NCI-H2029 treated with DMSO at 0.1 percent for 48 hours (cell line): ENCODE measurements at regions not wholly inside any gene's neighbourhood (a gene's known extent, or its start where the extent isn't known, plus 50 kb on each side); places are given as distances from the start of the nearest gene placed in this dataset.

Source experiments
- DNase-seq: peaks from one replicate; lab custom pipeline; 2025; lab: John Stamatoyannopoulos, UW

DNA sequence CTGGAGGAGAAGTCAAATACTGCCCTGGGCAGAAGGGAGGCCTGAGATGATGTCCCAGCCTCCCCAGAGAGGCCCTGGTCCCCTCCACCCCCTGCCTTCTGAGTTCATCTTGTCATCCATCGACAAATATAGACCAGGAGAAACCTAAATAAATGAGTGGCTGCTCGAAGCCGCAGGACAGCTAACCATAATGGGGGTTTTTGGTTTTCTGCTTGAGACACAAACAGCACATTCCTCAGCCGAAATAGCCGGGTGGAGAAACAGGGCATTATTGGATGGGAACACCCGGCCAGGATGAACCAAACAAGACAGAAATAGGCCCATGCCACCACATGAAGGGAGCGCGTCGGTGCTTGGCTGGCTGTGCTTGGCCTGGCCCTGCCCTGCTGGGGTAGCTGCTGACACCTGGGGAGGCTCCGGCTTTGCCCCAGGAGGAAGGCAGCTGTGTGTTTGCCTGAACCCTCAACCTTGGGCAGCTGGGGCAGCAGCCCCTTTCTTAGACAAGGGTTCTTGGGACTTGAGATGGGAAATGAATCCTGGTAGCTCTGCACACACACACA lies 188.1 kb downstream of the IRX5 start:
- DNase-seq, result no peak

DNA sequence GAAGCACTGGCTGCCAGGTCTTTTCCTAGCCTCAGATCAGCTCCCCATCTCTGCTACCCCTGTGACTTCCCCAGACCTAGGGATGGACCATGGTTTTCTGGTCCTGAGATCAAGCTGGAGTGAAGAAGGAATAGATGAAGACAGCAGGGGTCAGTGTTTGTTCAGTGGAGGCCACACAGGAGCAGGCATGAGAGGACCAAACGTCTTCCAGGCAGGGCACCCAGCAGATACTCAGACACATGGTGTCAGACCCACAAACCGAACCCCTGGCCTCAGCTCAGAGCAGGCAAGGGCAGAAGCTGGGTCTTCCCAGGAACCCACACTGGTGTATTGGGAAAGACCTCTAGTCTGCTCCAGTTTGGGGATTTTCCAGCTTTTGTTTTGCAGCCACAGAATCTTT lies 189.7 kb downstream of the IRX5 start:
- no peak for DNase-seq

DNA sequence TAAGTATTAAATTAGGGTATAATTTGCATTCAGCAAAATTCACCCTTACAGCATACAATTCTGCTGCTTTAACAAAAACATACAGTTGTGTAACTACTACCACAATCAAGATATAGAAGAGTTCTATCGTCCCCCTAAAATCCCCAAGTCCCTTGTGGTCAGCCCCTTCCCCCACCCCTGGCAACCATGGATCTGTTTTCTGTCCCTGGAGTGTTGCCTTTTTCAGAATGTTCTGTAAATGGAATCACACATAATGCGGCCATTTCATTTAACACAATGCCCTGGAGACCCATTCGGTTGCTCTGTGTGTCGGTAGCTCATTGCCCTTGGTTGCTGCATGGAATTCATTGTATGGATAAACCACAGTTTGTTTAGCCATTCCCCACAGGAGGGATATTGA lies 190.2 kb downstream of the IRX5 start:
- DNase-seq, result no peak

DNA sequence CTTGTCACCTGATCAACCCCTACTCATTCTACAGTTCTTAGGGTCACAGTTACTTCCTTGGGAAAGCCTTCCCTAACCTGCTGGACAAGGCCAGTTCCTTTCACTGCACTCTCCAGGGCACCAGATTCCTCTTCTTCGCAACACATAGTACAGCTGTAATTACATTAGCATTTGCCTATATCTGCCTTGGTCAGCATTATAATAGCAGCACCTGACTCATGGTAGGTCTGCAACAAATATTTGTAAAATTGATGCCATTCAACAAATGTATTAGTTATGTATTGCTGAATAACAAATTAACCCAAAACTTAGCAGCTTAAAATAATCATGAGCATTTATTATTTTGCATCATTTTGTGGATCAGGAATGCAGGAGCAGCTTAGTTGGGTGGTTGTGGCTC lies 193.0 kb downstream of the IRX5 start:
- no peak for DNase-seq

DNA sequence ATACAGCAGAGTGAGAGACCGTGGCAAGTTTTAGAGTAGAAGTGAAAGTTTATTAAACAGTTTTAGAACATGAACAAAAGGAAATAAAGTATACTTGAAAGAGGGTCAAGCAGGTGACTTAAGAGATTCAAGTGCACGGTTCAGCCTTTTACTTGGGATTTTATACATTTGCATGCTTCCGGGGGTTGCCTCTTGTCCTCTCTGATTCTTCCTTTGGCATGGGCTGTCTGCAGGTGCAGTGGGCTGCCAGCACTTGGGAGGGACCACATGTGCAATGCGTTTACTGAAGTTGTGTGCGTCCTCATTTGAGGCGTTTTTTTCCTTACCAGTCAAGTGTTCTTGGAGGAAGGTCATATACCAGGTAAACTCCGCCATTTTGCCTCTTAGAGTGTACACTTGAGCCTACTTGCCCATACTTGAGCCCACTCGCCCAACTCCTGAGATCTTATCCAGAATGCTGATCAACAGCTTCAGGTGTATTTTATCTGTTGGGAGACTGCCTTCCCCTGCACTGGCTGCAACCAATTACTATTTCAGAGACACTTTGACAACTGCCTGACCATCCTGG lies 195.2 kb downstream of the IRX5 start:
- DNase-seq, result no peak

DNA sequence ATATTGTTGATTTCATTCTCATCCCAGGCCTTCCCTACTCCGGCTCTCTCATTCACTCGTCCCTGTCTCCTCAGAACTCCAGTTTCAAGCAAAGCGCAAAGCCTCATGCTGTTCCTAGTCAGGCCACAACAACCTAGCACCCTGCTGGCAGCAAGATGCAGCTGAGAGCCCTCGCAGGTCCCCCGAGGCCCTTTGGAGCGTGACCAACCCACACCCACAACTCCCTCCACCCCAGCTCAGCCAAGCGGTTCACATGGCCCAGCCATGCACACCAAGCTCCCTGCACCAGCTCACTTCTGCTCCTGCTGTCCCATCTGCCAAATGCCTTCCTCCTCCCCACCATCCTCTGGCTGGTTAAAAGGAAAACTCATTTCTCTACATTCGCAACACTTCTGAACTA lies 195.8 kb downstream of the IRX5 start:
- no peak for DNase-seq

DNA sequence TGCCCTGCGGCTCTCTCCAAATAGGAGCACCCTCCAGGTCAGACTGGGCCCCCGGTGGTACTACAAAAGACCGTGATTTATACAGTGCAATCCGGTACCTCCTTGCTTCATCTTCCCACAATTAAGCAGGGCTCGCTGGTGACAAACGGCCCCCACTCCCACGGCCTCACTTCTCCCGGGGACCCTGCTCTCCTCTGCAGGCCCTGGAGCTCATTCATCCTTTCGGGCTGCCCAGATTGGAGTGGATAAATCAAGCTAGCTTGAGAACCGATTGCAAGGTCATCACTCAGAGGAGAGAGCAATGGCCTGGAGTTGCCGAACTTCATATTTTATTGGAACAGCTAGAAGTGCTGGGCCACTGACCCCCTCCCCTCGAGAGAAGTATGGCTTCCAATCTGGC lies 193.5 kb upstream of the IRX6 start:
- no peak for DNase-seq

DNA sequence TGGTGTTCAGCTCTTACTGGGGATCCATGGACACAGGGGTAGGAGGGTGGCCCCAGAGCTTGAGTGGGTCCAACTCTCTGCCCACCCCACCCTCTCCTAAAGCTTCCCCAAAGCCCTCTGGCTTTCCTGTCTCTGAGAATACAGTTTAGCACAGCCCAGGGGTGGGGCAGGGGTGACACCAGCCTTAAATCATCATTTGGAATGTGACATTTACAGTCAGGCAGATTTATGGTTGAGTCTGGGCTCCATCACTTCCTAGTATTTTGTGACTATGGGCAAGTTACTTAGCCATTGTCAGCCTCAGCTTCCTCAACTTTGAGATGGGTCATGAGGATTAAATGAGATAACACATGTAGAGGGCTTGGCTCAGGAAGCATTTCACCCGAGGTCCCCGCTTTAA lies 193.1 kb upstream of the IRX6 start:
- no peak for DNase-seq

DNA sequence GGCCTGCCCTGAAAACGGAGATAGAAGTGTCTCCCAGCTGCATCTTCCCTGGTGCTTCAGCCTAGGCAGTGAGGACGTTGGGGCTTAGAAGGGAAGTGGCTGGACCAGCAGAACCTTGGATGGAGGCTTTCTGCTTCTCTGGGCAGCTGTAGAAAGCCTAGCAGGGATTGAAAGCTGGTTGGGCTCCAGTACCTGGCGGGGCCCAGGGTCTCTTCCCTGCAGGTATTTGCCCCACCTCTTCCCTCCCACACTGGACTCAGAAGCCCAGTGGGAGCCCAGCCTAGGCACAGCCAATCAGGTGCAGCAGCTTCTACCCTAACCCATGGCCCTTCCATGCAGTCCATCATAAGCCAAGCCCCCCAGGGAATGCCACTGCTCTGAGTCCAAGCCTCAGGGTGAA lies 190.3 kb upstream of the IRX6 start:
- DNase-seq, result no peak

DNA sequence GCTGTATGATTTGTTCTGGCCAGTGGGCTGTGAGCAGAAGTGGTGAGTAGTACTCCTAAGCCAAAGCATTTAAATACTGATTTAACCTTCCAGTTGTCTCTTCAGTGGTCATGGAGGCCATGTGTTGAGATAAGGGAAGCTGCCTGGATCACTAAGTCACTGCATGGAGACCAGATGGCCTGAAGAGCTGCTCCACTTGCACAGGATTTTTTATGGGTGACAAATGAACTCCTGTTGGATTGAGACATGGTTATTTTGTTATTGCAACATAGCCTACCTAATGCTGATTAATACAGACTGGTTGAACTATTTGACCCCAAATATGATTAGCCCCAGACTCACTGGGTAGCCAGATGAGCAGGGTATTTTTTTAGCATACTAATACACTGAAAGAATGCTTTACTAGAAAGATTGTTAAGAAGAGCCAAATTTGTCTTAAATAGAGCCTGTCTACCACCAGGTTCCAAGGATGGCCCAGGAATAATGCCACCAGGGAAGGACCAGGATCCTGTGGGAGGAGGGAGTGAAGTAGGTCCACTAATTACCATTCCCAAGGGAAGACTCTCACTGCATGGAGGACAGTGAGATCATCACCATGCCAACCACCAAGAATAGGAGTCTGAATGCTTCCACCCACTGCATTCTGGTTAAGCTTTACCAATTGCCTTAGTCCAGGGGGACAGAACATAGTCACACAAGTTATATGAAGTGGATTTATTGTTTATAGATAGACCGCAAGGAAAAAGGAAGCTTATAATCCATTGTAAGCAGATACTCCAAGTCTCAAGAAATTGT lies 187.4 kb upstream of the IRX6 start:
- DNase-seq, result no peak

DNA sequence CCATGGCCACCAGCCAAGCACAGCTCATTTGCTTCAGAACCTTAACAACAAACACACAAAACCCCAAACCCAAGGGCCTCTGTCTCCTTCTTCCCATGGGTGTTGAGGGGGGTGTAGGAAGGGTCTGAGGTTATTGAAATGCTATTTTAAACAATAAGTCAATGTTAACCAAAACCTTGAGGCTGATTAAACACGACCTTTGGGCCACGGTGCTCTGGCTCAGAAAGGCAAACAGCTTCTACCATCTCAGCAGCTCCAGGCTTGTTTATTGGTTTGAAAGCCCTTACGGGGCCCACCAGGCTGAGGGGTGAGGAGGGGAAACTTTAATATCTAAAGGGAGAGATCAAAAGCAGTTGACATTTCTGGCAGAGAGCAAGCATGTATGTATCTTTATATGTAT lies 185.7 kb upstream of the IRX6 start:
- DNase-seq, result no peak

DNA sequence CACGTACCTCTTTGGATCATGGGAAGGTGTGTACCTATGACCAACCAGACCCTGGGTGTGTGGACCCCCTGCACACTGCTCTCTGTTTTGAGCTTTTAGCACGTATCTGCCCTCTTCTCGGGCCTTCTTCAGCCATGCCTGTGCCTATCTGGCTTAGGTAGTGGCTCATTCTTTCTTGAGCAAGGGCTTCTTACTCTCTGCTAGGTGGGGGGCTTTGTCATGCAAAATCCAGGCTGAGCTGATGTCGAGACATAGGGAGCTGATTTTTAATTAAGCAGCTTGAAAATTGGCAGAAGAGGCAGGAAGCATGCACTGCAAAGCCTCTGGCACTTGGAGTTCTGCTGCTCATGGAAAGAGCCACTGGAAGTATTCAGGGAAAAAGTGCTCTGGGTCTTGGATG lies 181.6 kb upstream of the IRX6 start:
- no peak for DNase-seq

DNA sequence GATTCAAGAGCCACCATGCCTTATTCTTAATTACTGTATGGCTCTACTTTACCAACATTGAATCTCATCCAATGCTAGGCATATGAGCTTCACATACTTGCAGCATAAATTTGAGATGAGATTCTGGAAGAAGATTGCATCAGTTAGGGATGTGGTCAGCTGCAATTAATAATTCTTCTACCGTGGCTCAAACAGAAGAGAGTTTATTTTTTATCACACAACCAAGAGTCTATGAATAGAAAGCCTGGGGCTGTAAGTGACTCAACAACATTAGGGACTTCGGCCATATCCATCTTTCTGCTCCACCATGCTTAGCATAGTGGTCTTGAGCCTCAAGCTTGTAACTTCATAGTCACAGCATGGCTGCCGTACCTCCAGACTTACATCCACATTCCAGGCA lies 179.4 kb upstream of the IRX6 start:
- DNase-seq, result no peak

DNA sequence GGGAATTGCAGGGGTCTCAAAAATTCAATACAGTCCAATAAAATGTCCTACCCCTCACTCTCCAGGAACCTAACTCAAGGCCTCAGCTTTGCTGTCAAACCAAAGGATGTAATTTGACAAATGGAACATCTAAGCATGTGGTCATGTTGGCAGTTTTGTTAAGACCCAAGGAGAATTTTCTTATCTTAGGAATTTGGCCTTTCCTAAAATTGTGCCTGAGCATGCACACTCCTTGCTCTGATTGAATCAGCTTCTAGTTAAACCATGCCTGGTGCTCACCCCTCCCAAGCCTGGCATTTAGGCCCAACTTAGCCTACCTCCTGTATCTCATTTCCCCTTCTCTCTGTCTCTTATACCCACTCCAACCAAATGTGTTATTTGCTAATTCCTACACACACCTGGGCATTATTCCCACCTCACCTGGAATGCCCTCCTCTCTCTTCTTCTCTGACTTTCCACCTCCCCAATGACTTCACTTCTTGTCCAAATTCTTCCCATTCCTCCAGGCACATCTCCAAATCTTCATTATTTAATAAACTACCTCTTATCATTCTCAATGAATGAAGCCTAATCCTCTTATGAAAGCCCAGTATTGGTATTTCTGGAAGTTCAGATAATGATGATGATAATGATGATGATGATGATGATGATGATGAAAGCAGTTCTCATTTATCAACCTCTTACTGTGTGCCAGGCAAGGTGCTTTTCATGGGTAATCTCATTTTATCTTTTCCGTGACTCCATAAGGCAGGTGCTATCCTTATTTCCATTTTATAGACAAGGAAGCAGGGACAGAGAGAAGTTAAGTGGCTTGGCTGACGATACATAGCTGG lies 178.0 kb upstream of the IRX6 start:
- DNase-seq, result no peak

DNA sequence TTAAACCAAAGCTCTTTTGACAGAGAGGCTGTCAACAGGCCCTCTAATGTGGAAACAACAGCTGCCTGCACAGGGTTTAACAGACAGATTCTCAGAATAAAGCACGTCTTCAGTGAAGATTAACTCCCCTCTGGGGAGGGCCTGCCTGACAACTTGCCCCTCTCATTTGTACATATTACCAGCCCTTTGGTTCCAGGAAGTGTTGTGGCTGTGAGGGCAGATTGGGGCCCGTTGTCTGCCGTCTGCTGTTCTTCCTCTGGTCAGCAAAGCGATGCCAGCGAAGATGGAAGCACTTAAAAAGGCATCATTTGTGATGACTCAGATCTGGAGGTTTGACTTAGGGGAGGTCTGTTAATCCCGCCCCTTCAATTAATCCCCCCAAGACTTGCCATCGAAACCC lies 177.0 kb upstream of the IRX6 start:
- no peak for DNase-seq

DNA sequence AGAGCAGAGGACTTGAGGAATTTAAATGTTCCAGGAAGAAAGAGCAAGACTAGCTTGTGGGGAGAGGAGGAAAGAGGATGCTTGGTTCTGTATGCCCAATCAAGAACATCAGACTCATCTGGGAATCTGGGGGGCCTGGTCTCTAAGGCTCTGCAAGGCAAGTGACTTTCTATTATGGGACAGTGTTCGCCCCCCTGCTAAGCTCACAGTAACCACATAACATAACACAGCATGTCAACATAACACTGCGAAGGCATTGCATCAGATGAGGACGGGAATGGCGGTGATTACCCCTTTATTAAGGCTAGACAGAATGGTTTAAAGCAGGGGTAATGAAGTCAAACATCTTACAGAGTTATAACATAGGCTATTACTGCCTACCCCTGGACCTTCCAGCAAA lies 176.6 kb upstream of the IRX6 start:
- DNase-seq, result no peak

DNA sequence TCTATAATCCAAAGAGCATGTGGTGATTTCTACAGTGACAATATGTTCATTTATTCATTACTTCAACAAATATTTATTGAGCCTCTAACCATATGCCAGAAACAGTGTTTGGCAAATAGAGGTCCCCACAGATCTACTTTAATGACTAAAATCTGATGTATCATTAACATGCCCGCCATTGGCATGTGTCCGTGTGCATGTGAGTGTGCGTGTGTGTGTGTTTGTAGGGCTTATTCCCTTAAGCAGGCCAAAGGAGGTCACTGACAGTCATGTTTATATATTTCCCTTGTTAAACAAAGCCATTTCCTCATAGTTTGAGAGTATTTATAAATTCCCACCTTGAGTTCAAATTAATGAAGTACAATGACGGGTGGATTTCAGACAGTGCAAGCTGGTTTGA lies 174.4 kb upstream of the IRX6 start:
- DNase-seq, result no peak

DNA sequence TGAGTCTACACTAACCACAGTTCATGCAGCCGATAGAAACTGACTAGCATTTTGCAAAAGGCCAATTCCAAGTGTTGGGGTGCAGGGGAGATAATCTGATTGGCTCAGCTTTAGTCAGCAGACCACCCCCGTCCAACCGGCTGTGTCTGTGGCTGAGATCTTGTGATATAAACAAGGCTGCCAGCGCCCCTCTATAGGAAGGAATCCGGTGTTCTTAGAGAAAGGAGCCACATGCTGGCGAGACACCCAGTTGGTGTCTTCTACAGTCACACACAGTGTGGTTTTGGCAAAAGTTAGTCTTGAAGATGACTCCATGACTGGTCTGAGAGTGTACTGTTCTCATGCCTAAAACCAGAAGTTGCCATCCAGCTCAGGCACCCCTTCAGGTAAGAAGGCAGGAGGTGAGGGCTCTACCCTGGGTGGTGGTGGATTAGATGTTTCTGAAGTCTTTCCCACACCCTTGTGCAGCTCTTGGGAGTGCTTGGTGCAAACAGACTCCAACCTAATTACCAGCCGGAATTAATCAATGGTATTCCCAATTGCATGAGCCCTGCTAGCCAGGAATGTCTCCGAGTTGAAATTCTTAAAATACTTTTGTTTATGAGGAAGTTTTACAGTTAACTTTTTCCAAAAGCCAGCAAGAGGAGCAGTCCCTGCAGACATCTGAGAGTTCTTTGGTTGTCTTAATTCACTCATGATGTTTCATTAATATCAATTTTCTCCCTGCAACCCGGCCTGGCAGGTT lies 172.3 kb upstream of the IRX6 start:
- DNase-seq, result no peak

DNA sequence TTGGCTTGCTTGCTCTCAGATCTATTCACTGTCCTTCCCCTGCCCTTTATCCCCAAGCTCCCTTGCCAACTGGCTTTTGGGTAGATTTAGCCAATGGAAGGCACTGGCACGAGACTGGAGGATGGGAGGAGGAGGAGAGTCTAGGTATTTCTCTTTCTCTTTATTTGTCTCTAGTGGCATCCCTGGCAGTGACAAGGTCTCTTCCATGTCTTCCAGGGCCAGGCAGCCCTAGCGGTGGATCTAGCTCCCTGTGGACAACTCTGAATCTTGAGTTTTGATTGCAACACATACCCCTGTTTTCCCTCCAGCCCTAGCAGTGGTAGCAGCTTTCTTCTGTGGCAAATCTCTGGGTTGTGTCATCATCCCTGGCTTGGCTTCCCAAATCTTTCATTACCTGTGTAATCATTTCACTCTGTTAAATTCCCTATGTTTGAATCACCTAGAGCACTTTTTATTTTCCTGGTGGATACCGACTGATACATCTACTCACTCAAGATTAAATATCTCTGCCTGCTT lies 171.1 kb upstream of the IRX6 start:
- no peak for DNase-seq

DNA sequence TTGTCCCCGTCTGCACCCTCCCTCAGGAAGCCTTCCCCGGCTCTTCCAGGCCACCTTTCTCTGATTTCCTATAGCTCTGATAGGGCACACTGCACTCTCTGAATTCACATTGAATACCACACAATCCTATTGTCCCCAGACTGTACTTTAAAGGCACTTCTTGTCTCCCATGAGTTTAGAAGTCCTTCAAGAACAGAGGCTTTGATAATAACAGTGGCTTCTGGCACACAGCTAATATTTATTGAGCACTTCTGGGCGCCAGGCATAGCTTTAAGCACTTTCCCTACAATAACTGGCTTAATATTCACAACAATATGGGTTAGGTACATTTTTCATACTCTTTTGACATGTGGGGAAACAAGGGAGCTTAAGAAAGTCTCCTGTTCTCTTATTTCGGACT lies 169.7 kb upstream of the IRX6 start:
- DNase-seq, result no peak

DNA sequence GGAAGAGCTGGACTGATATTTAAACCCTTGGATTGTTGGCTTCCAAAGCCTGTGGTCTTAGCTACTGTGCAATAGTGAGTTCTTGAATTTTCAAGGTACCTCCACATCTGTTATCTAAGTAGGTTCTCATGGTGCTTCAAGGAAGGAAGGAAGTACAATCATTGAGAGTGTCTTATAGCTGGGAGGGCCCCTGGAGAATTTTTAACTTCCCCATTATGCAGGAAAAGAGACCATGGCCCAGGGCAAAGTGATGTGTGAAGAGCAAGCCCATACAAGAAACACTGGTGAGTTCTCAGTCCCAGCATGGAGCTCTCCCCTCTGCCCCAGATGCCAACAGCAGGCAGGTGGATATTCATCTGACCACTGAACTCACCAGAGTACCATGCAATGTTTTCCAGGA lies 169.0 kb upstream of the IRX6 start:
- DNase-seq, result no peak

DNA sequence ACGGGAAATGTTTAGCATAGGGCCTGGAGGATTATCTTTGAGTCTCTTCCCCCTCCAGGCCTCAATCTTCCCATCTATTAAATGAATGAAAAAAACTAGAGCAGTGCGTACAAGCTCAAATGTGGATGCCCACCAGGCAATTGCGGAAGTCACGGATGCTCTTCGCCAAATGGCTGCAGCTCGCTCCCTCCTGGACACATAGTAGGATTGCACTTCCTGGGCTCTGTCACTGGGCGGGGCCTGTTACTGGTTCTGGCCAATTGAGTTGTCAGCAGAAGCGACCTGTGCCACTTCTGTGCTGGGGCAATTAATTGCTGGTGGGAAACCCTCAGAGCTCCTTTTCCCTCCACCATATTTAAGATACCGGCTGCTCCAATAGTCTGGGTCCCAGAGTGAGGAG lies 168.2 kb upstream of the IRX6 start:
- DNase-seq, result no peak
